GM18870 (cell line): ENCODE measurements at regions not wholly inside any gene's neighbourhood (a gene's known extent, or its start where the extent isn't known, plus 50 kb on each side); places are given as distances from the start of the nearest gene placed in this dataset.

Experiments used
- ATAC-seq: cut with Tn5 transposase; IDR thresholded peaks from one replicate; pipeline ENCODE4 v1.9.1; 2021; ENCODE audit warnings: moderate library complexity; ENCODE audit not compliant: unreplicated experiment

GRCh38 chr12:43100231-43100630 lies 451.8 kb downstream of the ADAMTS20 start:
- ATAC-seq, result no peak

- ATAC-seq, result no peak
Observed at GRCh38 chr12:43099691-43100163, 452.3 kb downstream of the ADAMTS20 start.

- no peak for ATAC-seq
Observed at GRCh38 chr12:43098766-43099550, 453.0 kb downstream of the ADAMTS20 start.

GRCh38 chr12:43098071-43098470 lies 453.9 kb downstream of the ADAMTS20 start:
- no peak for ATAC-seq

- no peak for ATAC-seq
Observed at GRCh38 chr12:43097471-43097870, 454.5 kb downstream of the ADAMTS20 start.

GRCh38 chr12:43095669-43096280 lies 456.2 kb downstream of the ADAMTS20 start:
- no peak for ATAC-seq

- no peak for ATAC-seq
Observed at GRCh38 chr12:43094886-43095575, 457.0 kb downstream of the ADAMTS20 start.

GRCh38 chr12:43090981-43091380 lies 461.0 kb downstream of the ADAMTS20 start:
- no peak for ATAC-seq

GRCh38 chr12:43087195-43088091 lies 464.6 kb downstream of the ADAMTS20 start:
- ATAC-seq, result no peak

- no peak for ATAC-seq
Observed at GRCh38 chr12:43079476-43079875, 472.5 kb downstream of the ADAMTS20 start.

GRCh38 chr12:43078976-43079375 lies 473.0 kb downstream of the ADAMTS20 start:
- no peak for ATAC-seq

GRCh38 chr12:43072431-43072830 lies 479.6 kb downstream of the ADAMTS20 start:
- no peak for ATAC-seq

- no peak for ATAC-seq
Observed at GRCh38 chr12:43069768-43070221, 480.2 kb upstream of the PRICKLE1 start.

GRCh38 chr12:43066471-43066870 lies 476.9 kb upstream of the PRICKLE1 start:
- ATAC-seq, result no peak

- ATAC-seq, result no peak
Observed at GRCh38 chr12:43063650-43064049, 474.1 kb upstream of the PRICKLE1 start.

GRCh38 chr12:43062201-43062895 lies 472.8 kb upstream of the PRICKLE1 start:
- no peak for ATAC-seq

- ATAC-seq, result no peak
Observed at GRCh38 chr12:43060742-43061141, 471.2 kb upstream of the PRICKLE1 start.

GRCh38 chr12:43058616-43059015 lies 469.1 kb upstream of the PRICKLE1 start:
- ATAC-seq, result no peak

GRCh38 chr12:43057566-43057965 lies 468.0 kb upstream of the PRICKLE1 start:
- no peak for ATAC-seq

- no peak for ATAC-seq
Observed at GRCh38 chr12:43054085-43054484, 464.5 kb upstream of the PRICKLE1 start.
